CD14-positive monocyte (primary cell): ENCODE measurements at regions not wholly inside any gene's neighbourhood (a gene's known extent, or its start where the extent isn't known, plus 50 kb on each side); places are given as distances from the start of the nearest gene placed in this dataset.

ENCODE experiments used
- DNase-seq, 3 donors: peaks; one replicate each; pipeline ENCODE4 v3.0.0-alpha.2; 2011 to 2022
- H2AFZ ChIP-seq: 2 replicates; pipeline ENCODE4 v1.6.0; 2012; ENCODE audit warnings: mild to moderate bottlenecking, low read depth, low read length, inconsistent platforms; ENCODE audit not compliant: insufficient read depth, poor library complexity, severe bottlenecking
- H3K27ac ChIP-seq, 2 donors: 1 replicate in 1 of 2; 2 replicates in 1 of 2; pipeline ENCODE4 v1.5.1; 2012 to 2013; ENCODE audit warnings: low read length in 2 of 2, control low read depth in 1 of 2, inconsistent platforms in 1 of 2, low read depth in 1 of 2, mild to moderate bottlenecking in 1 of 2
- H3K27me3 ChIP-seq, 2 donors: one replicate each; pipeline versions ENCODE4 v1.6.0 to v1.6.1; 2011 to 2013; ENCODE audit warnings: low read length in 2 of 2; ENCODE audit not compliant: control insufficient read depth in 2 of 2, insufficient read depth in 2 of 2
- H3K36me3 ChIP-seq, 2 donors: replicated peaks in 1 of 2; 1 replicate in 1 of 2; 2 replicates in 1 of 2; pipeline versions ENCODE4 v1.5.1 to v1.6.1; 2012 to 2013; ENCODE audit warnings: low read length in 2 of 2, control low read depth in 1 of 2, inconsistent platforms in 1 of 2, mild to moderate bottlenecking in 1 of 2; ENCODE audit not compliant: insufficient read depth in 2 of 2, control insufficient read depth in 1 of 2
- H3K4me1 ChIP-seq, 2 donors: 1 replicate in 1 of 2; 2 replicates in 1 of 2; pipeline versions ENCODE4 v1.5.1 to v1.6.1; 2012 to 2013; ENCODE audit warnings: low read length in 2 of 2, control low read depth in 1 of 2, inconsistent platforms in 1 of 2, mild to moderate bottlenecking in 1 of 2, moderate library complexity in 1 of 2; ENCODE audit not compliant: insufficient read depth in 2 of 2, control insufficient read depth in 1 of 2
- H3K4me2 ChIP-seq: replicated peaks from 2 replicates; pipeline ENCODE3; 2012; ENCODE audit warnings: low read length, moderate library complexity, mild to moderate bottlenecking; ENCODE audit not compliant: poor library complexity, severe bottlenecking; ENCODE audit errors: extremely low read depth
- H3K4me3 ChIP-seq, 3 experiments: fragments of 200-600 bp in 1 of 3; sonication (generic) in 1 of 3; replicated peaks in 1 of 3; 1 replicate in 2 of 3; 2 replicates in 1 of 3; pipeline ENCODE4 v1.5.1; 2011 to 2013; ENCODE audit warnings: low read length in 3 of 3, mild to moderate bottlenecking in 3 of 3, control low read depth in 2 of 3, low read depth in 2 of 3, inconsistent platforms in 1 of 3, moderate library complexity in 1 of 3
- H3K79me2 ChIP-seq: 2 replicates; pipeline ENCODE4 v1.6.0; 2012; ENCODE audit warnings: mild to moderate bottlenecking, control low read depth, inconsistent platforms, low read length, moderate library complexity; ENCODE audit not compliant: insufficient read depth
- H3K9ac ChIP-seq: 2 replicates; pipeline ENCODE4 v1.6.0; 2017; ENCODE audit warnings: low read length, mild to moderate bottlenecking; ENCODE audit not compliant: insufficient read depth, poor library complexity, severe bottlenecking
- H3K9me3 ChIP-seq, 2 donors: replicated peaks in 1 of 2; 1 replicate in 1 of 2; 2 replicates in 1 of 2; pipeline versions ENCODE4 v1.5.1 to v1.6.1; 2012 to 2013; ENCODE audit warnings: low read length in 2 of 2, control low read depth in 1 of 2; ENCODE audit not compliant: control insufficient read depth in 1 of 2, insufficient read depth in 1 of 2
- H4K20me1 ChIP-seq: 2 replicates; pipeline ENCODE4 v1.6.0; 2012; ENCODE audit warnings: mild to moderate bottlenecking, low read length, control low read depth, moderate library complexity; ENCODE audit not compliant: insufficient read depth
- H3K27ac Mint-ChIP-seq, 7 donors: one replicate each; pipeline ENCODE4 v1.8.0; 2020; ENCODE audit warnings: mild to moderate bottlenecking in 7 of 7, mixed read lengths in 7 of 7, moderate library complexity in 6 of 7, inconsistent platforms in 2 of 7
- H3K27me3 Mint-ChIP-seq, 3 donors: one replicate each; pipeline ENCODE4 v1.8.0; 2021 to 2022; ENCODE audit warnings: low read depth in 3 of 3, mild to moderate bottlenecking in 3 of 3, mixed read lengths in 3 of 3, moderate library complexity in 3 of 3, inconsistent platforms in 1 of 3
- H3K36me3 Mint-ChIP-seq, 2 donors: one replicate each; pipeline ENCODE4 v1.8.0; 2020; ENCODE audit warnings: mixed read lengths in 2 of 2, inconsistent platforms in 1 of 2, mild to moderate bottlenecking in 1 of 2
- H3K4me1 Mint-ChIP-seq: one replicate; pipeline ENCODE4 v1.8.0; 2020; ENCODE audit warnings: mild to moderate bottlenecking, mixed read lengths
- H3K4me3 Mint-ChIP-seq, 2 donors: one replicate each; pipeline ENCODE4 v1.8.0; 2020; ENCODE audit warnings: mild to moderate bottlenecking in 2 of 2, mixed read lengths in 2 of 2, moderate library complexity in 1 of 2
- H3K9me3 Mint-ChIP-seq, 7 donors: one replicate each; pipeline ENCODE4 v1.8.0; 2020 to 2022; ENCODE audit warnings: mixed read lengths in 7 of 7, mild to moderate bottlenecking in 6 of 7, moderate library complexity in 6 of 7, inconsistent platforms in 2 of 7
- WGBS: methylation state at CpG from one replicate; pipeline ENCODE4 v1.1.5; 2013; ENCODE audit warnings: missing lambda C conversion rate; ENCODE audit not compliant: insufficient coverage; 5-methylcytosine and 5-hydroxymethylcytosine counted together
- intact Hi-C, 2 donors: fragments of 100-400 bp; cut with micrococcal nuclease; formaldehyde crosslinking; loops; one replicate each; pipeline versions ENCODE4 v1.15.0 to v1.15.1; 2023
- TF ChIP-seq, protein P1 (sequence below): fragments of 200-600 bp; IDR thresholded peaks from one replicate; pipeline ENCODE4 v1.8.0; 2022; ENCODE audit warnings: antibody characterized with exemption, mild to moderate bottlenecking

DNA sequence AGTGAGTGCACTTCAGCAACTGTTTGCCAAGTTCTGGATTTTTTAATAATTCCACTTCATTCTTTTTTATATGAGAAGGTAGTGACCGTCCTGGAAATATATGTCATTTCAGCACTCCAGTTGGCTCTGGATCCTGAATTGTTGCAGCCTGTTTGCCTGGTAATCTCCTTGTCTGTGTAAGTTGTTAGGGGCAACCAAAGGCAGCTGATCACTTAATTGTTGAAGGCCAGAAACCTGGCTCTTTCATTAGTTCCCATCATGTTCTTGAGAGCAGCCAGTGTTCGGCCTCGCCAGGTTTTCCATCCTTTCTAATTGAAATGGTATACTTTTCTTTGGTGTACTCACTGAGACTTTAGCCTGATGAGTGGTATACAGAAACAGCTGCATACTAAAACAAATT lies 168.6 kb downstream of the SOX2 start:
- TF ChIP-seq, protein P1, sequence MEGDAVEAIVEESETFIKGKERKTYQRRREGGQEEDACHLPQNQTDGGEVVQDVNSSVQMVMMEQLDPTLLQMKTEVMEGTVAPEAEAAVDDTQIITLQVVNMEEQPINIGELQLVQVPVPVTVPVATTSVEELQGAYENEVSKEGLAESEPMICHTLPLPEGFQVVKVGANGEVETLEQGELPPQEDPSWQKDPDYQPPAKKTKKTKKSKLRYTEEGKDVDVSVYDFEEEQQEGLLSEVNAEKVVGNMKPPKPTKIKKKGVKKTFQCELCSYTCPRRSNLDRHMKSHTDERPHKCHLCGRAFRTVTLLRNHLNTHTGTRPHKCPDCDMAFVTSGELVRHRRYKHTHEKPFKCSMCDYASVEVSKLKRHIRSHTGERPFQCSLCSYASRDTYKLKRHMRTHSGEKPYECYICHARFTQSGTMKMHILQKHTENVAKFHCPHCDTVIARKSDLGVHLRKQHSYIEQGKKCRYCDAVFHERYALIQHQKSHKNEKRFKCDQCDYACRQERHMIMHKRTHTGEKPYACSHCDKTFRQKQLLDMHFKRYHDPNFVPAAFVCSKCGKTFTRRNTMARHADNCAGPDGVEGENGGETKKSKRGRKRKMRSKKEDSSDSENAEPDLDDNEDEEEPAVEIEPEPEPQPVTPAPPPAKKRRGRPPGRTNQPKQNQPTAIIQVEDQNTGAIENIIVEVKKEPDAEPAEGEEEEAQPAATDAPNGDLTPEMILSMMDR, result no peak
- no peaks in the 10 kb centered on the region for H3K36me3 ChIP-seq
- H3K27ac ChIP-seq, result no peak overlapping the region
- Mint-ChIP-seq H3K36me3 (no peaks in the 10 kb centered on the region), H3K4me1 (no peaks in the 10 kb centered on the region), H3K4me3 (no peak overlapping the region), H3K9me3 (peaks cover 0 to 9% (median 0%) of the 10 kb centered on the region in 7 donors), H3K27ac (no peak overlapping the region), H3K27me3 (peaks cover 0 to 2% (median 2%) of the 10 kb centered on the region in 3 donors)
- H3K27me3 ChIP-seq, result no peaks in the 10 kb centered on the region
- no peaks in the 10 kb centered on the region for H4K20me1 ChIP-seq
- no peak overlapping the region for H3K4me3 ChIP-seq
- H3K9ac ChIP-seq, result no peak overlapping the region
- H3K79me2 ChIP-seq, result no peaks in the 10 kb centered on the region
- H3K4me1 ChIP-seq, result no peaks in the 10 kb centered on the region
- intact Hi-C loops, result no loop called here
- no peaks in the 10 kb centered on the region for H3K9me3 ChIP-seq
- no peak for DNase-seq
- no peak overlapping the region for H3K4me2 ChIP-seq
- H2AFZ ChIP-seq, result no peak overlapping the region
- WGBS, result no CpG with 5 or more reads among the region's 3 CpGs

GRCh38 chr3:181881749-181882148 lies 170.0 kb downstream of the SOX2 start:
- Histone ChIP-seq H3K9ac (no peak overlapping the region), H3K27ac (no peak overlapping the region), H3K4me3 (no peak overlapping the region), H3K36me3 (no peaks in the 10 kb centered on the region), H4K20me1 (no peaks in the 10 kb centered on the region), H3K4me1 (no peaks in the 10 kb centered on the region), H3K27me3 (no peaks in the 10 kb centered on the region), H2AFZ (no peak overlapping the region), H3K9me3 (no peaks in the 10 kb centered on the region), H3K79me2 (no peaks in the 10 kb centered on the region), H3K4me2 (no peak overlapping the region)
- no CpG with 5 or more reads among the region's 2 CpGs for WGBS
- no peaks in the 10 kb centered on the region for H3K4me1 Mint-ChIP-seq
- no peak overlapping the region for H3K27ac Mint-ChIP-seq
- TF ChIP-seq, protein P1, result no peak
- no peak for DNase-seq
- no peaks in the 10 kb centered on the region for H3K36me3 Mint-ChIP-seq
- H3K27me3 Mint-ChIP-seq, result peaks cover 0 to 3% (median 2%) of the 10 kb centered on the region in 3 donors
- no peak overlapping the region for H3K4me3 Mint-ChIP-seq
- intact Hi-C loops, result no loop called here
- peaks cover 0 to 4% (median 0%) of the 10 kb centered on the region in 7 donors for H3K9me3 Mint-ChIP-seq
